ENCODE measurements at regions not wholly inside any gene's neighbourhood (a gene's known extent, or its start where the extent isn't known, plus 50 kb on each side); places are given as distances from the start of the nearest gene placed in this dataset.
"Not testable (repeated sequence)": the region's sequence is repeated elsewhere in the genome, so short reads cannot be mapped to it uniquely, and the experiment has no call there.

DNA sequence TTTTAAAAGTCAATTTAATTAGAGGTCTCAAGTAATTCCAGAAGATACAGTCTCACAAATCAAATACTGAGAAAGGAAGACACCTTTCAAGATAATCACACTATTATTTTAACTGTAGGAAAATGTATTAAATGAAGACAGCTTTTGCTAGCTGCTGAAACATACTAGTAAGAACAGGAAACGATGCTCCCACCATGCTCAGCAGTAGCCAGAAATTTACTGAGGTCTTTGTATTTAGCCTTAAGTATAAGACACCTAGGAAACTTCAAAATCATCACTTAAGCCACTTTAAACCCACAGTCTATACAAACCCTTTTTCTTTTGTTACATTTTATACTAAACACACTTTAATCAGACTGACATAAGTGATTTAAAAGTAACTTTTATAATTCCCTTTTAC is 72.7 kb upstream of the NPIPB12 start:
- not testable (repeated sequence) for DNase-seq

DNA sequence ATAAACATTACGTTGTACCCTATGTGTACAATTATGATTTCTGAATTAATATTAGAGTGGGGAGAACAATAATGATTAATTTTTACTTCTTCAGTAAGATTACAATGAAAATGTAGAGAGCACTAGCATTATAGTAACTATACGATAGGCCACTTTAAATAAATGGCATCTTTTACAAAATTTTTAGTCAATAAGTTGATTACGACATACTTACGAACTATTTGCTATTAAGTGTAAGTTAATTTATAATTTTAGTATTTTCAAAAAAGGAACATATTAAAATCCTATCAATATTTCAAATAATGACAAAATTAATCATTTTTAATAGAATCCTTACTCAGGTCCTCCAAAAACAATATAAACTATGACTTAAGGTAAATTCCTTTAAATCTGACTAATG is 75.6 kb upstream of the NPIPB12 start:
- not testable (repeated sequence) for DNase-seq

- DNase-seq, result not testable (repeated sequence)
Measured at GRCh38 chr16:29591919-29592318, 71.1 kb upstream of the SPN start.

DNA sequence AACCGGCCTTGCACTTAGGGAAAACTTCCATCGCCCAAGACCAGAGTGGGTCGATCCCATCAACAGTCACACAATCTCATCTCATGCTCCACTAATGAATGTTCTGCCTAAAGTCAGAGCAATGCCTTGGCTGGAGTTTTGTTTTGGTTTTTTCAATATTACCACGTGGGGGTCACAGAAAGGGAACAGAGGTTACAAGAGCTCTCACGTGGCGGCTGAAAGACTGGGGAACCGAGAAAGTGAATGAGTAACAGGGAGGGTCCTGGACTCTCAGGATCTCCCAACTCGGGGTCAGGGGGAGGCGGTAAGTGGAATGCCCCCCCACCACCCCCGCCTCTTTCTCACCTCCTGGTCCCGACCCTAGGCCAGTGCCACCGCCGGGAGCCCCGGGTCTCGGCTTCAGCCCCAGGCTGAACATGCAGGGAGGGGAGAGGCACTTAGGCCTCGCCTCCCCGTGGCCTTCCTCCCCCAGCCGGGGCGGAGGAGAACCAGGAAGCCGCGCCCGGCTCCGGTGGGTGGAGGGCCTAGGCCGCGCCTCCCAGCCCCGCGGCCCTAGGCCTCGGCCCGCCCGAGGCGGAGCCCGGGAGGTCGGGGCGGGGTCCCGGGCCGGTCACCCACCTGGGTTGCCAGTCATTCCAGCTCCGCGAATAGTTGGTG is 68.7 kb upstream of the SPN start:
- DNase-seq, result peak; percentile 26

DNA sequence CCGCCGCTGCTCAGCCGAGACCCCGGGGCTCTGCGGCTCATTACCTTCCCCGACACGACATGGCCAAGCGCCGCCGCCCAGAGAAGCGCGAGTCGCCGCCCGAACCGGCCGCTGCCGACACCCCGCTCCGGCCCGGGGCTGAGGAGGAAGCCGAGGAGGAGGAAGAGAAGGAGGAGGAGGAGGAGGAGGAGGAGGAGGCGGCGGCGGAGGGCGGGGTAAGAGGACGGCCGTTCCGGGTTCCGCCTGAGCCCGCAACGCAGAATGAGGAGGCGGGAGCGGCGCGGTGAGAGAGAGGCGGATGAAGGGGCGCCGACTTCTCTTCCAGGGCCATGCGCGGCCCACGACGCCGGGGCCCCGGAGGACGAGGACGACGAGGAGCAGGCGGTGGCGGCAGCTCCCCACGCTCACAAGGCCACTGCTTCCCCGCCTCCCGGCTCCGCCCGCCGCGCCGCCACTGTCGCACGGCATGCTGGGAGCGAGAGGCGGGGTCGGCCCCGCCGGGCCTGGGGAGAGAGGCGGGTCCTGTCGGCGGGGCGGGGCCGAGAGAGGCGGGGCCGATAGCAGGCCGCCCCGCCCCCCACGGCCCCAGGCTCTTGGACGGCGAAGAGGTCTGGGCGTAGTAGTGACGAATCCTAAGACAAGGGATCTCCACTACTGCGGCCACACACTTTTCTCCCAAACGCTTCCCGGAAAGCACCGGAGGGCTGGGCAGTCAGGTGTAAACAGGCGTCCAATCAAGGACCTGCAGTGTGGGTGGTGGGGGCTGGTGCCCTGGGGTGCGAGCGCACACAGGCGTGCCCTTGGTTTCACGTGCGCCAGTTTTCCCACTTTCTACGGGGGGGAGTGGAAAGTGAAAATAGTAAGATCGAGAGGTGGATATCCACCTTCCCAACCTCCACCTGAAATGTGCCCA is 67.9 kb upstream of the SPN start:
- DNase-seq, result peak; percentile 94

- DNase-seq, result not testable (repeated sequence)
Measured at GRCh38 chr16:29597030-29597429, 66.0 kb upstream of the SPN start.

- not testable (repeated sequence) for DNase-seq
Measured at GRCh38 chr16:29600111-29601000, 62.7 kb upstream of the SPN start.

GRCh38 chr16:29602247-29602625 is 60.8 kb upstream of the SPN start:
- DNase-seq, result not testable (repeated sequence)

- DNase-seq, result not testable (repeated sequence)
Measured at GRCh38 chr16:29602683-29603088, 60.4 kb upstream of the SPN start.

GRCh38 chr16:29604631-29605549 is 58.2 kb upstream of the SPN start:
- DNase-seq, result peak; percentile 57

GRCh38 chr16:29605593-29606205 is 57.3 kb upstream of the SPN start:
- DNase-seq, result peak; percentile 54

- not testable (repeated sequence) for DNase-seq
Measured at GRCh38 chr16:29606669-29607427, 56.2 kb upstream of the SPN start.

DNA sequence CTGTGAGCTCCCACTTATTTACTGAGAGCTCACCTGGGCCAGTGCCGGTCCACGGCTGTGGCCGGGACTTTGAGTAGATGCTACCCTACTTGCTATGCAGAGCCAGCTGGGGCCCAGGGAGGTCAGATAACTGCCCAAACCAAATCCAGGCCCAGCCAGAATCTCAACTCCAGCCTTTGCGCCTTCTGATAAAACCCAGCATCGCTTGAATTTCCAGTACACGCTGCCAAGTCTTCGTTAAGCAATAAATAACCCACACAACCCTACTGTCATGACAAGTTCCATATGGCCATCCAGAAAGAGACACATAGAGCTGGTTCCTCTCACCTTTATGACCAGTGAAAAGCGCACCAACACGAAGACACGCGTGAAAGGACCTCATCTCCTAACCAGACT is 55.6 kb upstream of the SPN start:
- DNase-seq, result not testable (repeated sequence)

- peak; percentile 58 for DNase-seq
Measured at GRCh38 chr16:29612381-29613306, 50.4 kb upstream of the SPN start.
